HUDEP-2 (cell line): ENCODE measurements at regions not wholly inside any gene's neighbourhood (a gene's known extent, or its start where the extent isn't known, plus 50 kb on each side); places are given as distances from the start of the nearest gene placed in this dataset.

Experiments used
- DNase-seq, 76 experiments: peaks; one replicate each; lab custom pipeline; 2025; ENCODE audit not compliant: unreplicated experiment in 76 of 76; lab: John Stamatoyannopoulos, UW

GRCh38 chr5:6201631-6202030 lies 176.7 kb downstream of the MED10 start:
- no peak for DNase-seq

- no peak for DNase-seq
Measured at GRCh38 chr5:6198531-6198930, 179.8 kb downstream of the MED10 start.

- no peak for DNase-seq
Measured at GRCh38 chr5:6197427-6197826, 180.9 kb downstream of the MED10 start.

GRCh38 chr5:6195711-6196358 lies 182.5 kb downstream of the MED10 start:
- DNase-seq: no peak

GRCh38 chr5:6194906-6195612 lies 183.3 kb downstream of the MED10 start:
- no peak for DNase-seq

GRCh38 chr5:6194261-6194875 lies 184.0 kb downstream of the MED10 start:
- no peak for DNase-seq

- DNase-seq: no peak
Measured at GRCh38 chr5:6193310-6193709, 185.0 kb downstream of the MED10 start.

GRCh38 chr5:6190838-6191237 lies 187.5 kb downstream of the MED10 start:
- no peak for DNase-seq

GRCh38 chr5:6188976-6189375 lies 189.4 kb downstream of the MED10 start:
- DNase-seq: no peak

GRCh38 chr5:6188344-6188743 lies 190.0 kb downstream of the MED10 start:
- no peak for DNase-seq

GRCh38 chr5:6187501-6187900 lies 190.8 kb downstream of the MED10 start:
- DNase-seq: no peak

GRCh38 chr5:6185574-6185973 lies 192.8 kb downstream of the MED10 start:
- DNase-seq: no peak

- no peak for DNase-seq
Measured at GRCh38 chr5:6184481-6184880, 193.9 kb downstream of the MED10 start.

- no peak for DNase-seq
Measured at GRCh38 chr5:6183391-6184390, 194.7 kb downstream of the MED10 start.

- DNase-seq: no peak
Measured at GRCh38 chr5:6182271-6182815, 196.0 kb downstream of the MED10 start.

- no peak for DNase-seq
Measured at GRCh38 chr5:6181871-6182270, 196.5 kb downstream of the MED10 start.

- no peak for DNase-seq
Measured at GRCh38 chr5:6181147-6181729, 197.1 kb downstream of the MED10 start.

GRCh38 chr5:6180231-6180872 lies 198.0 kb downstream of the MED10 start:
- DNase-seq: no peak

GRCh38 chr5:6178846-6179532 lies 199.4 kb downstream of the MED10 start:
- DNase-seq: no peak
